ENCODE measurements at regions not wholly inside any gene's neighbourhood (a gene's known extent, or its start where the extent isn't known, plus 50 kb on each side); places are given as distances from the start of the nearest gene placed in this dataset.
A peak's percentile ranks its signal among the peaks of the same experiment; 100 is the strongest.
"Not testable (repeated sequence)": the region's sequence is repeated elsewhere in the genome, so short reads cannot be mapped to it uniquely, and the experiment has no call there.

- DNase-seq, result no peak
Measured at GRCh38 chr5:154702477-154702876, 52.7 kb upstream of the LARP1 start.

- not testable (repeated sequence) for DNase-seq
Measured at GRCh38 chr5:154701725-154702124, 53.5 kb upstream of the LARP1 start.

- no peak for DNase-seq
Measured at GRCh38 chr5:154701181-154701580, 54.0 kb upstream of the LARP1 start.

GRCh38 chr5:154700289-154700928, 54.8 kb upstream of the LARP1 start:
- DNase-seq, result not testable (repeated sequence)

- no peak for DNase-seq
Measured at GRCh38 chr5:154698763-154699162, 56.4 kb upstream of the LARP1 start.

GRCh38 chr5:154697371-154697770, 57.8 kb upstream of the LARP1 start:
- no peak for DNase-seq

GRCh38 chr5:154696891-154697290, 58.3 kb upstream of the LARP1 start:
- no peak for DNase-seq

- DNase-seq, result no peak
Measured at GRCh38 chr5:154694159-154694558, 61.0 kb upstream of the LARP1 start.

GRCh38 chr5:154690488-154690887, 64.7 kb upstream of the LARP1 start:
- no peak for DNase-seq

GRCh38 chr5:154686490-154686889, 68.7 kb upstream of the LARP1 start:
- DNase-seq, result no peak

- DNase-seq, result no peak
Measured at GRCh38 chr5:154683101-154683880, 71.9 kb upstream of the LARP1 start.

GRCh38 chr5:154679501-154679900, 75.7 kb upstream of the LARP1 start:
- no peak for DNase-seq

- no peak for DNase-seq
Measured at GRCh38 chr5:154677921-154678320, 77.3 kb upstream of the LARP1 start.

GRCh38 chr5:154676508-154676907, 78.7 kb upstream of the LARP1 start:
- no peak for DNase-seq

- DNase-seq, result no peak
Measured at GRCh38 chr5:154674029-154674428, 81.1 kb upstream of the LARP1 start.

GRCh38 chr5:154673506-154673905, 81.7 kb upstream of the LARP1 start:
- no peak for DNase-seq

GRCh38 chr5:154669913-154670312, 85.3 kb upstream of the LARP1 start:
- not testable (repeated sequence) for DNase-seq

GRCh38 chr5:154669402-154669801, 85.8 kb upstream of the LARP1 start:
- no peak for DNase-seq

GRCh38 chr5:154664869-154665268, 90.3 kb upstream of the LARP1 start:
- DNase-seq, result no peak

- DNase-seq, result no peak
Measured at GRCh38 chr5:154663424-154663823, 91.8 kb upstream of the LARP1 start.

- DNase-seq, result peak; percentile 18
Measured at GRCh38 chr5:154654486-154655371, 100.4 kb upstream of the LARP1 start.

GRCh38 chr5:154653764-154654485, 101.3 kb upstream of the LARP1 start:
- peak; percentile 16 for DNase-seq

Data from tongue (tissue), 1 donor.